Right lobe of liver (tissue), 6 donors: ENCODE measurements at regions not wholly inside any gene's neighbourhood (a gene's known extent, or its start where the extent isn't known, plus 50 kb on each side); places are given as distances from the start of the nearest gene placed in this dataset.
"Not testable (repeated sequence)": the region's sequence is repeated elsewhere in the genome, so short reads cannot be mapped to it uniquely, and the experiment has no call there.

Experiments used
- ATAC-seq, 4 donors: fragments of 200-7000 bp; cut with Tn5 transposase; one replicate each; pipeline ENCODE4 v1.9.1; 2020; ENCODE audit warnings: mild to moderate bottlenecking in 4 of 4, moderate library complexity in 4 of 4
- DNase-seq, 3 donors: peaks; one replicate each; pipeline ENCODE4 v3.0.0-alpha.2; 2020
- H3K27ac ChIP-seq, 3 donors: fragments of 200-600 bp; one replicate each; pipeline ENCODE4 v1.8.0; 2022
- H3K27me3 ChIP-seq, 2 donors: fragments of 200-600 bp; one replicate each; pipeline ENCODE4 v1.8.0; 2022
- H3K36me3 ChIP-seq, 4 donors: fragments of 200-600 bp; sonication (generic) in 1 of 4; one replicate each; pipeline versions ENCODE4 v1.5.1 to v1.8.0; 2017 to 2022; ENCODE audit warnings: control low read depth in 1 of 4
- H3K4me1 ChIP-seq, 4 donors: fragments of 200-600 bp; sonication (generic) in 1 of 4; one replicate each; pipeline versions ENCODE4 v1.5.1 to v1.8.0; 2017 to 2022; ENCODE audit warnings: control low read depth in 1 of 4
- H3K4me3 ChIP-seq, 3 donors: fragments of 200-600 bp; one replicate each; pipeline ENCODE4 v1.8.0; 2022
- H3K9me3 ChIP-seq, 4 donors: fragments of 200-600 bp; sonication (generic) in 1 of 4; one replicate each; pipeline versions ENCODE4 v1.5.1 to v1.8.0; 2017 to 2022; ENCODE audit warnings: control low read depth in 1 of 4
- POLR2A ChIP-seq: fragments of 450-650 bp; IDR thresholded peaks from one replicate; pipeline ENCODE4 v1.6.1; 2017; ENCODE audit warnings: antibody characterized with exemption, mild to moderate bottlenecking
- WGBS: methylation state at CpG from one replicate; pipeline ENCODE4 v1.1.6; 2018; ENCODE audit warnings: low coverage, low lambda C conversion rate; ENCODE audit not compliant: insufficient coverage; ENCODE audit errors: missing lambda C conversion rate; 5-methylcytosine and 5-hydroxymethylcytosine counted together
- intact Hi-C, 2 donors: fragments of 100-400 bp; cut with DNase I; formaldehyde crosslinking; loops; one replicate each; pipeline versions ENCODE4 v1.11.2 to v1.14.1; 2022
- TF ChIP-seq, protein P1 (sequence below), 4 donors: fragments of 200-600 bp in 3 of 4; fragments of 450-650 bp in 1 of 4; IDR thresholded peaks; one replicate each; pipeline versions ENCODE4 v1.5.1 to v1.8.0; 2016 to 2022; ENCODE audit warnings: antibody characterized with exemption in 4 of 4, mild to moderate bottlenecking in 2 of 4
- donor health status: DM: no; HTN: yes; CAD: no.
- donor health status: DM: no; HTN: no; CAD: no.
- donor health status: DM: no; HTN: no; CAD: no.
- donor health status: DM: no; HTN: yes; CAD: no.
- donor health status: DM: no; HTN: yes; CAD: no.

DNA sequence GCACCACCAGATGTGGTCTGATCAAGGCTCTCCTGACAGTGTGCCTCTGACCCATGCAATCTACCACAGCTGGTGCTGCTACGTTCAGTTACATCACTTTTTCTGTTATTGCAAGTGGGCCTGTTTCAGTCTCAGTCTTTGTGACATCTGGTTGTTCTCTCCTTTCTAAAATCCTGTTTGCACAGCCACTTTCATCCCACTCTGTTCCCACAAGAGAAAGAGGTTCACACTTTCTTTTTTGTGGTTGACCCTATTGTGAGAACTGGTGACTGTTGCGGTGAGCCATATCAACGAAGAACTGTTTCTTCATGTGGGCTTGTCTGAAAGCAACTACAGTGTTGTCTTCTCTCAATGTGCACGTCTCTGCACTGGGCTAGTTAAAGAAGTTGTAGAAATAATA lies 342.8 kb upstream of the ARPP21 start:
- H3K9me3 ChIP-seq = no peaks in the 10 kb centered on the region
- intact Hi-C loops = no loop called here
- ATAC-seq = no peak
- H3K4me3 ChIP-seq = no peak overlapping the region
- H3K27me3 ChIP-seq = no peaks in the 10 kb centered on the region
- H3K4me1 ChIP-seq = no peaks in the 10 kb centered on the region
- no peak overlapping the region for H3K27ac ChIP-seq
- no peak for DNase-seq
- no peaks in the 10 kb centered on the region for H3K36me3 ChIP-seq
- no peak for TF ChIP-seq POLR2A
- TF ChIP-seq, protein P1, sequence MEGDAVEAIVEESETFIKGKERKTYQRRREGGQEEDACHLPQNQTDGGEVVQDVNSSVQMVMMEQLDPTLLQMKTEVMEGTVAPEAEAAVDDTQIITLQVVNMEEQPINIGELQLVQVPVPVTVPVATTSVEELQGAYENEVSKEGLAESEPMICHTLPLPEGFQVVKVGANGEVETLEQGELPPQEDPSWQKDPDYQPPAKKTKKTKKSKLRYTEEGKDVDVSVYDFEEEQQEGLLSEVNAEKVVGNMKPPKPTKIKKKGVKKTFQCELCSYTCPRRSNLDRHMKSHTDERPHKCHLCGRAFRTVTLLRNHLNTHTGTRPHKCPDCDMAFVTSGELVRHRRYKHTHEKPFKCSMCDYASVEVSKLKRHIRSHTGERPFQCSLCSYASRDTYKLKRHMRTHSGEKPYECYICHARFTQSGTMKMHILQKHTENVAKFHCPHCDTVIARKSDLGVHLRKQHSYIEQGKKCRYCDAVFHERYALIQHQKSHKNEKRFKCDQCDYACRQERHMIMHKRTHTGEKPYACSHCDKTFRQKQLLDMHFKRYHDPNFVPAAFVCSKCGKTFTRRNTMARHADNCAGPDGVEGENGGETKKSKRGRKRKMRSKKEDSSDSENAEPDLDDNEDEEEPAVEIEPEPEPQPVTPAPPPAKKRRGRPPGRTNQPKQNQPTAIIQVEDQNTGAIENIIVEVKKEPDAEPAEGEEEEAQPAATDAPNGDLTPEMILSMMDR (IDR thresholded peaks at IDR 0.05) = no peak
- 73% methylated on average over 4 of the region's 4 CpGs for WGBS

DNA sequence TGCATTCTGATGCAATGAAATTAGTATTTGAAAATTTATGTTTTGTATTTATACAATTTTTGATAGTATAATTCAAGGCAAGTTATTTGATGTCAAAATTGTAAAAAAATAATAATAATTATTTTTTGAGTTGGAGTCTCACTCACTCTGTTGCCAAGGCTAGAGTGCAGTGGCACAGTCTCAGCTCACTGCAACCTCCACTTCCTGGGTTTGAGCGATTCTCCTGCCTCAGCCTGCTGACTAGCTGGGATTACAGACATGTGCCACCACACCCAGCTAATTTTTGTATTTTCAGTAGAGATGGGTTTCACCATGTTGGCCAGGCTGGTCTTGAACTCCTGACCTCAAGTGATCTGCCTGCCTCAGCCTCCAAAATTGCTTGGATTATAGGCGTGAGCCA lies 342.4 kb upstream of the ARPP21 start:
- H3K4me3 ChIP-seq, H3K36me3 ChIP-seq, intact Hi-C loops, H3K4me1 ChIP-seq, H3K27me3 ChIP-seq, DNase-seq, H3K9me3 ChIP-seq, ATAC-seq, H3K27ac ChIP-seq: not testable (repeated sequence)
- 66% methylated on average over 2 of the region's 2 CpGs for WGBS

DNA sequence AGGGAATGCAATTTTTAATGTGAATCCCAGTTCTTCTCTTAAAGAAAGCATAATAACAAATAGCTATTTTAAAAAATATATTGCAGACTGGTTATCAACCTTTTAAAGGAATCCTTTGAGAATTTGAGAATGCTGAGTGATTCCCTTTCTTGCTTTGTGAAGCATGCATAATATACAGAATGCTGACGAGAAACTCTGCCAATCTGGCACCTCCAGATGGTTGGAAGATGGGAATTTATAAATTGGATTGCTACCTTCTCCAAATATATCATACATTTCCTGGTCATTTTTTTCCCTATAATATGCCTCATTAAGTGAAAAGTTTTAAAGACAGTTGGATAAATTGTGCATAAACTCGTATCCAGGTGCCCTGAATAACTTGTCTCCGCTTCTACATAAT lies 333.9 kb upstream of the ARPP21 start:
- Histone ChIP-seq H3K27me3 (no peaks in the 10 kb centered on the region), H3K36me3 (no peaks in the 10 kb centered on the region), H3K27ac (no peak overlapping the region), H3K4me3 (no peak overlapping the region), H3K9me3 (no peaks in the 10 kb centered on the region), H3K4me1 (no peaks in the 10 kb centered on the region)
- 87% methylated on average over 3 of the region's 3 CpGs for WGBS
- intact Hi-C loops = no loop called here
- no peak for TF ChIP-seq POLR2A
- TF ChIP-seq, protein P1 (IDR thresholded peaks at IDR 0.05) = no peak
- DNase-seq (no peak), ATAC-seq (no peak)

DNA sequence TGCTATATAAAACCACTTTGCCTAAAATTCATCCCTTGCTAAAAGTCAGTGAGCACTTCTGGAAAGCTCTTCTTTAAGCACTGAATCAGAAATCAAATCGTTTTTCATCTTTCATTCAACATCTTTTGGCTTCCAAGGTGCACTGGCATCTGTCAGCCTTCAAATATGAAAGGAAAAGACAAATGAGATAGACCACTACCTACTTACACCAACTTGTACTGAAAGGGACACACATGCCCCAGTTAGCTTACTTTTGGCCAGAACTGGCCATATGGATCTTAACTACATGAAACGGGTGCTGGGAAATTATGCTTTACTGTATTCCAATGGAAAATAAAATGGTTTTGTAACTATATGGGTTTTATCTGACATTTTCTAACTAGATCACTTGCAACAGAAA lies 332.0 kb upstream of the ARPP21 start:
- TF ChIP-seq, protein P1 (IDR thresholded peaks at IDR 0.05) = no peak
- TF ChIP-seq POLR2A = no peak
- ATAC-seq = no peak
- intact Hi-C loops = no loop called here

DNA sequence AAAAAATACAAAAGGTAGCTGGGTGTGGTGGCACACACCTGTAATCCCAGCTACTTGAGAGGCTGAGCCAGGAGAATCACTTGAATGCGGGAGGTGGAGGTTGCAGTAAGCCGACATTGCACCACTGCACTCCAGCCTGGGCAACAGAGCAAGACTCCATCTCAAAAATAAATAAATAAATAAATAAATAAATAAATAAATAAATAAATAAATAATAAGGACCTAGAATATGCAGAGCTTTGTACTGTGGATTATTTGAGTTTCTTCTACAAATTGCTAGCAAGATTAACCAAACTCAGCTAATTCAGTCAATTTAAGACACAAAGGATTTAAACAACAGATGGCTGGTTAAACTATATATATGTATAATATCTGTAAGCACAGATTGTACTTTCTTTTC lies 322.5 kb upstream of the ARPP21 start:
- intact Hi-C loops, ATAC-seq, H3K36me3 ChIP-seq, H3K27ac ChIP-seq, DNase-seq, H3K4me1 ChIP-seq, H3K4me3 ChIP-seq, H3K27me3 ChIP-seq, H3K9me3 ChIP-seq: not testable (repeated sequence)
- 100% methylated on average over 2 of the region's 2 CpGs for WGBS

More for the DNA sequence above, 332.0 kb upstream of the ARPP21 start:
- no peak for DNase-seq
- H3K27me3 ChIP-seq = no peaks in the 10 kb centered on the region
- WGBS = 45% methylated on average over 2 of the region's 2 CpGs
- H3K9me3 ChIP-seq = no peaks in the 10 kb centered on the region
- no peak overlapping the region for H3K27ac ChIP-seq
- H3K4me1 ChIP-seq = no peaks in the 10 kb centered on the region
- H3K36me3 ChIP-seq = no peaks in the 10 kb centered on the region
- no peak overlapping the region for H3K4me3 ChIP-seq
